ENCODE measurements at regions not wholly inside any gene's neighbourhood (a gene's known extent, or its start where the extent isn't known, plus 50 kb on each side); places are given as distances from the start of the nearest gene placed in this dataset.

GRCh38 chr21:39010629-39011404 is 172.4 kb downstream of the PSMG1 start:
- TF ChIP-seq CTCF (IDR thresholded peaks at IDR 0.05 in 8 of 11, conservative IDR thresholded peaks at IDR 0.05 in 3 of 11) (no peak), POLR2A (IDR thresholded peaks at IDR 0.05) (no peak)
